ENCODE measurements at regions not wholly inside any gene's neighbourhood (a gene's known extent, or its start where the extent isn't known, plus 50 kb on each side); places are given as distances from the start of the nearest gene placed in this dataset.

DNA sequence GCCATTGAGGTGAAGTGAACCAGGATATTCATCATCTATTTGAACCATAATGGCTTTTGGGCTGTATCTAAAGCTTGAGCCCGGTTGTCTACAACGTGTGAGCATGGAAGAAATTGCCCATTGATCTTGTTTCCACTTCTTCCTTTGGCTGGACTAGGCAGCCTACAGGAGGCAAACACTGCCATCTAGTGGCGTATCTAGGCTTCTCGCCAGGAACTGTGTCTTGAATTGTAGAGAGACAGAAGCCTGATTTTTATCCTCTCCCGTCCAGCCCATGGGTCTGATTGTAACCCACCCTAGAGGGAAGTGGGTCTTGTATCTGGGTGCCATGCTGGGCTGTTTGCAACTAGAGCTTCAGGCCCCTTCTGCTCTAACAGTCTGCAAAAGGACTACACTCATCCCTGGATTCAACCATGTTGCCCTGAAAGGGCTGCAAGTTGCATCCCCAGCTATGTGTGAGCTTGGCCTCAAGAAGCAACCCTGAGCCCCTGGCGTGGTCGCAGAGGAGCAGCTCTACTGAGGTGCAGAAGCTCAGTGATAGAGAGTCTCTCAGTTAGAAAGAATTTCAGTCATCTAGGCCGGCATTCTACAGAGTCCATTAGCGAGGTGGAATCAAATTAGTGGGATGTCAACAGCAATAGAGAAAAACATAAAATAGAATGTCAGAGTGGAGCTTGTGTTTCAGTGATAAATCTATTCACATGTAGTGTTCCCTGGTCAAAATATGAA is 170.2 kb upstream of the UMPS start:
- DNase-seq: peak; percentile 67 to 83 (median 82)

DNA sequence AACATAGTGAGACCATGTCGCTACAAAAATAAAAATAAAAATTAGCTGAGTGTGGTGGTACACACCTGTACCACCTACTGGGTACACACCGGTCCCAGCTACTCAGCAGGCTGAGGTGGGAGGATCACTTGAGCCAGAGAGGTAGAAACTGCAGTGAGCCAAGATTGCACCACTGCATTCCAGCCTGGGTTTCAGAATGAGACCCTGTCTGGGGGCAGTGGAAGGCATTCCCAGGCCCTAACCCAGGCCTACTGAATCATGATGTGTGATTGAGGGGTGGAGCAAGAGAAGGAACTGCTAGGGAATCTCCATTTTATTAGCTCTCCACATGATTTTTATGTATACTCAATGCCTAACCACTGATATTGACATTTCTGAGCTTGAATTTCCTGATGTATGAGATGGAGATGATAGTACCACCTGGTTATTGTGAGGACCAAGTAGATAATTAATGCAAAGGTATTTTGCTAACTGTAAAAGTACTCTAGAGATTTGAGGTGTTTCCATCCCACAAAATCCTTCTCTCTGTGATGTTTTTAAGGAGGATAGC is 169.5 kb upstream of the UMPS start:
- no peak for DNase-seq

DNA sequence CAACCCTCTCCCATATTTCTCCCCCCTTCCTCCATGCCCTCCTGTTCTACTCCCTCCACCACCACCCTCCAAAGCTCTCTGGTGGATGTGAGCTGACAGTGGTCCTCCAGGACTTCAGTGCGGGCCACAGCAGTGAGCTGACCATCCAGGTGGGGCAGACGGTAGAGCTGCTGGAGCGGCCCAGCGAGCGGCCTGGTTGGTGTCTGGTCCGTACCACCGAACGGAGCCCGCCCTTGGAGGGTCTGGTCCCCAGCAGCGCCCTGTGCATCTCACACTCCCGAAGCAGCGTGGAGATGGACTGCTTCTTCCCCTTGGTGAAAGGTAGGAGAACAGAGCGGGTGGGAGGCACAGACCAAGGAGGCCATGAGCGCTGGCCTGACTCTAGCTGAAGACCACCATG is 167.5 kb upstream of the UMPS start:
- DNase-seq: no peak

DNA sequence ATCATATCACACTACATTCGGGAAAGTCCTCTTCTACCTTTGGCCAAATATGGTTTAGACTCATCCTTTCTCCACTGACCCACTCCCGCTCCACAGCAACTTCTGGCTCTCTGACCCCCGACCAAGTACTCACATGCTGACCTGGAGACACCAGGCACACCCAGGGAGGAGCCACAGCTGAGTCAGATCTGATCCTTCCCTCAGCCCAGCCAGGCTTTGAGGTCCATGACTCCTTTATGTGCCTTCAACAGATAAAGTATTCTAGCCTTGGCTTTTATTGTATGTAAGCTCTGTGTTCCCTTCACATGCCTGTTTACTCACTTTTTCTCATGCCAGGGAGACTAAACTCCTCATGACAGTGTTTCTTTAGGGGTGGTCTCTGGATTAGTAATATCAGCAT is 166.9 kb upstream of the UMPS start:
- no peak for DNase-seq

DNA sequence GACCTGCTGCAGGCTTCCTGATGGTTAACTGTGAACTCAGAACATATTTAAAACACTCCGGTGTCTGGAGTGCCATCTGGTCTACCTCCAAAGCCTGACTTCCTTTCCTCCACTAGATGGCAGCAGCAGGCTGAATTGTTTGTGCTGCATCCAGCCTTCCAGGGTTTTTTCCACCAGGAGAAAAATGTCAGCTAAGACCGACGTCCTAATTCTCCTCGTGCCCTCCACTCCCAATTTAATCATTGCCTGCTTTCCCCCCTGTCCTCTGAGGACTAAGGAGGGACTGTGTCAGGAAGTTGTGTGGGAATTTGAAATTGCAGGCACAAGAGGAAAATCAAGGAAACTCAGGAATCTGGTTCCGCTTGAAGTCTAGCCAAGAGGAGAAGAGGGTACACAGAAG is 165.2 kb upstream of the UMPS start:
- DNase-seq: peak; percentile 59 to 89 (median 79)

DNA sequence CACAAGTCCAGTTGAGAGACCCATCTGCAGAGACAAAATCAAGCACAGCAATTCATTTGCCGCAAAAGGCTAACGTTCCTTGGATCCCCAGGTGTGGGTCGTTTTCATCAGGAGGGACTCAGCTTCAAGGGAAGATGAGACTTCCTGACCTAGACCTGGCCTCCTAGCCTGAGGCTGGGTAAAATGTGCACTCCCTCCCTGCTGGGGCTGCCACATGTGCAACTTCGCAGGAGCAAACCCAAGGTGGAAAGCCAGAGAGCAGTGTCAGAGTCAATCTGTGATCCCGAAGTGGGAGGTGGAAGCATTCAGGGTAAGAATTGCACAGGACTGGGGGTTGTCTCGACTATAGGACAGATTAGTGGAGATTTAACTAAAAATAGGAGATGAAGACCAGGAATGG is 164.7 kb upstream of the UMPS start:
- DNase-seq: no peak

DNA sequence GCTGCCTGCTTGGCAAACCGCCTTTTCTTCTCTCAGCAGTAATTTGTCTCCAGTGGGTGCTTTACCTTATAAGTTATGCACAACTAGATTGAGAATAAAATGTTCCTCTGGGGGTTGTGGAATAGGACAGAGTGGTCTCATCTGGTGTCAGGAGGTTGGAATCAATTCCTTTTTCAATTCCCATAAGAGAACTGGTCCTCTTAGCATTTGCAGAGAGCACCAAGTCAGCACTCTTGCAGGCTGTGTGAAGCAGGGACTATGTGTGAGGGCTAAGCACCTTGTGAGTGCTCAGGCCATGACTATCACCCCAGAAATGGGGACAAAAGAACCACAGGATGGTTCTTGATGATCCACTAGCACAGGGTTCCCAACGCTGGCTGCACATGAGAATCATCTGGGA is 163.6 kb upstream of the UMPS start:
- no peak for DNase-seq

DNA sequence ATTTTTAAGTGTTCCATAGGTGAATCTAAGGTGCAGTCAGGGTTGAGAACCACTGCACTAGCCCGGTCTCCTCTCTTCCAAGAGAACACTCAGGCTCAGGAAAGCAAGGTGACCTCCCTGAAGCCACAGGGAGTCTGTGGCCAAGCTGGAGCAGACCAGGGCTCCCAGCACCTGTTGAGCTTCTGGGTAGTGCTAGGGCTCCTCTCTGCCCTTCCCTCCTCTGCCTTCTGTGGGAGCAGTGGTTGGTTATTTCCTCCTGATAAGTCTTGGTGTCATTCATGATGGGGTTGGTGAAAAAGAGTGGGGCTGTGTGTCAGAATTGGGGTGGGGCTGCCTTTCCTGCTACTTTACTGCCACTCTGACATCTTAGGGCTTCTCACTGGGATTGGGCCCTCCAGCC is 163.1 kb upstream of the UMPS start:
- no peak for DNase-seq

DNA sequence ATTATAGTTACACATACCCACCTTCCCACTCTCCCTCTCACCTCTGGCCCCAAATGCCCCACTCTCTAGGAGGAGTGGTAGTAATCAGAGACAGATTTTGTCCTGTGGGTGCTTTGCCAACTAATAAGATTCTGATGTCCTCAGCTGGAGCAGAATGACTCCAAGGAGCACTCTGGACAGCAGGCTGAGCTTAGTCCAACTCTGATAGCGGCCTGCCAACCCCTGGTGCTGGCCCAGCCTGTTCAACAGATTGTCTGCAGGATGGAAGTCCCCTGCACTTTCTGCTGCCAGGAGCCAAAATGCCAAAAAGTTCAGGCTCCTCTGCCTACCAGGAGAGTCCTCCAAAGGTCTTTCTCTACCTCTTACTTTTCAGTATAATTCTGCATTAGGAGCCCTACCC is 160.5 kb upstream of the UMPS start:
- no peak for DNase-seq

DNA sequence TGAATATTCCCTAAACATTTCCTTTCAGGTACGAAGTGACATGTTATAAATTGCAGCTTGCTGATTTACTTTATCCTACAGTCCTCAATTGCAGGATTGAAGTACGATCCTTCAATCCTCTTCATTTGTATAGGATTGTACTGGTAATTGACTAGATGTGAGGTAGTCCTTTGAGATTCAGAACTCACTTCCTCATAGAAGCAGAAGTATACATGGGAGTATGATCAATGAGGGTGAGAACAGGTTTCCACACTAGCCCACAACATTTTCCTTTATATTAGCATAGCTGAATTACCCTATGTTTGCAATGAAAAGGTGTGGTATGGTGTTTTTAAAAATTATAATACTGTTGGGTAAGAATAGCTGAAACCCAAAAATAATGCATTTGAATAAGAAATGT is 160.0 kb upstream of the UMPS start:
- no peak for DNase-seq

DNA sequence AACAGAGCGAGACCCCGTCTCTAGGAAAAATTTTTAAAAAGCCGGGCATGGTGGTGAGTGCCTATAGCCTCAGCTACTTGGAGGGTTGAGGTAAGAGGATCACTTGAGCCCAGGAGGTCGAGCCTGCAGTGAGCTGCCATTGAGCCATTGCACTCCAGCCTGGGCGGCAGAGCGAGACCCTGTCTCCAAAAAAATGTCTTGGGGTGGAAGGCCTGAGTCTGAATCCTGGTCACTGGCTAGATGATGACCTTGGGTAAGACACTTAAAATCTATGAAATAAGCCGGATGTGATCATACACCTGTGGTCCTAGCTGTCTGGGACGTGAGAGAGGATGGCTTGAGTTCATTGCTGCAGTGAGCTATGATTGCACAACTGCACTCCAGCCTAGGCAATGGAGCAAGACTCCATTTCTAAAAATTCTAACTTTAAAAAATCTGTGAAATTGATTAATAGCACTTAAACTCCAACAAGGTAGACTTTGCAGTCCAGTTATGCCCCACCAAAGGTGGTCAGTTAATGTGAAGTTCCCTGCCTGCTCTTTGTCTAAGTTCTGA is 157.3 kb upstream of the UMPS start:
- no peak for DNase-seq

DNA sequence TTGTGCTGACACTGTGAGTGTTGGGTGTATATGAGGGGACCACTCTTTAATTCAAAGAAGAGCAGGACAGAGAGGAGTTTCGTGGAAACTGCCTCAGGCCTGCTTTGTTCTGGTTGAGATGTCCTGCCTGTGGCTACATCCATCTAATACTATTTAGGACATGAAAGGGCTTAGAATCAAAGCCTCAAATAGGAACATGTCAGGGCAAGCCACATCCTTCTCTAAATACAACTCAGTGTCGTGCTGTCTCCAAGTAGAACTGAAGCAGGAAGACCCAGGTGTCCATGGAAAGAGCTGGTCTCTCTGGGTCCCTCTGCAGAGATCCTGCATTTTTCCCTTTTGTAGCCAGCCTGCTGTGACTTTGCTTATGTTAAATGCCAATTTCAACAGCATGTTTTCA is 156.2 kb upstream of the UMPS start:
- no peak for DNase-seq

DNA sequence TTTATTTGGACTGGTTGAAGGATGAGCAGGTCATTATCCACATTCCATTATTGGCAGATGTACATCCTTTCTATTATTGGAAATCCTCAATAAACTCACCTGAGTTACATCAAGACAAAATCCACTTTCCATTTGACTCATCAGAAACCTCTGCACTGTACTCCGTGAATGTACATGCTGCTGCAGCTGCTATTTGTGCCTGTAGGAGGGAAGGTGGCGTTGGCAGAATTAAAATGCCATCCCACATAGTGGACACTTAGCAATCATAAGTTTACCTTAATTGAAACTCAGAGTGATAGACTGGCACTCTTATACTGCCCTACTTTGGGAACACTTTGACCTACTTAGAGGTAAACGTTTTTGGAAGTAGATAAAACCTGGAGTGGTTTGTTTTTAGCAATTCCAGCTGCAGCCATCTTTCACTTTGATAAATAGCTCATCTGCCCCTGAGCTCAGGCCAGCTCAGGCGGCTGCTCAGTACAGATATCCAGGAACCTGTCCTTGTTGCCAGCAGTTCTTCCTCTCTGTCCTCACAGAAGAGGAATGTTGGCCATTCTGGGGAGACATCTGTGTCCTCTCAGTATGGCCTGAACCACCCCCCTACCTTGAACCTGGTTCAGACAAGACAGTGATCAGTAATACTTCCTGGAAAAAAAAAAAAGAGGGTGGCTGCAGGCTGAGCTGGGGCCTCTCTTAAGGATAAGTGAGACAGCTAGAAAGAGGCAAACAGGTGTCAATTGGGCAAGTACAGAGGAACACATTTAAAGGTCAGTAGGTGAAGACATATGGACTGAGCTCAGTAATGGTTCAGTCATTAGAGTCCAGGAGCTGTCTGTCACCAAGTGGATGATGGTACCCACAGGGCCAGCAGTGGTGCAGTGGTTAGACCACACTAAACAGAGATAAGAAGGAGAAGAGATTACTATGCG is 153.4 kb upstream of the UMPS start:
- no peak for DNase-seq

DNA sequence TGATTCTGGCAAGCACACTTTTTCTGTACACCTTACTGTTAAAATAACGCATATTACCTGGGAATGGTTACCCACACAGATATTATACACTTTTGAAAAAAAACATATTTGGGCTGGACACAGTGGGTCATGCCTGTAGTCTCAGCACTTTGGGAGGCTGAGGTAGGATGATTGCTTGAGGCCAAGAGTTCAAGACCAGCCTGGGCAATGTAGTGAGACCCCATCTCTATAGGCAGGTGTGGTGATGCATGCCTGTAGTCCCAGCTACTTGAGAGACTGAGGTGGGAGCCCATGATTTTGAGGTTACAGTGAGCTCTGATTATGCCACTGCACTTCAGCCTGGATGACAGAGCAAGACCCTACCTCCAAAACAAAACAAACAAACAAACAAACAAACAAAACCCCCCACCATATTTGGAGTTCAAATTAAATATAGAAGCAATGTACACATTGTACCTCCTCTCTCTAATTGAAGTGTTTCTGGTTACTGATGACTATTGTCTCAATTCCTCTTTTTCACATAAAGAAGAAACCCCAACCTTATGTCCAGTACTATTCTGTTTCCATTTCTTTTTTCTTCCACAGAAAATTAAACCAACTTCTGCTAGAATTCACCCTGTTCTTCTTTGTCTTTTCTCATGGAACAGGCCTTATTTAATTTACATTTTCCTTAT is 152.6 kb upstream of the UMPS start:
- no peak for DNase-seq

DNA sequence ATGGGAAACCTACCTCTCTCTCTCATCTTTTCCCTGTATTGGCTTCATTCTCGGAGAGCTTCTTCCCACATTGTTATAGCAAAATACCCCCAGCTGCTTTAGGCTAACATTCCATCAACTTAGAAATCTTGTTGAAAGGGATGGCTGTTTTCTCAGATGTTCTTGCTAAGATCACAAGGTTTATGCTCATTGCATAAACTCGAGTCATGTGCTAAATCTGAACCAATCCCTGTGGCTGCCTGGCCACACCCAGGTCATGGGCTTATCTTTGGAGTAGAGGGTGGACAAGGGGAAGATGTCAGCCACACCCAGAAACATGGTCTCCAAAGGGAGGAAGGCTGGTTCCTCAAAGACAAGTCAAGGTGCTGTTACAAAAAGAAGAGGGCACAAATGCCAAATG is 150.6 kb upstream of the UMPS start:
- DNase-seq: no peak

DNA sequence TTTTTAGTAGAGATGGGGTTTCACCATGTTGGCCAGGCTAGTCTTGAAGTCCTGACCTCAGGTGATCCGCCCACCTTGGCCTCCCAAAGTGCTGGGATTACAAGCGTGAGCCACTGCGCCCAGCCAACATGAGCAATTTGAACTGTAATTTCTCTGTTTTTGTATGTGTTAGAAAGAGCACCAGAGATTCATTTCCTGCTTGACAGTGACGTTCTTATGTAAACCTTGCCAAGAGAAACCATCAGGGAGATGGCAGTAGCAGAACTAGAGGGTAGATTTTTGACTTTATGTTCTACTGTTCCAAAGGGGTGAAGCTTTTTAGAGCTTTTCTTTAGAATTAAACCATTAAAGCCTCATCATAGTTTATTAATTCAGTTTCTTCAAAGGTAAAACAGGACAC is 148.1 kb upstream of the UMPS start:
- DNase-seq: no peak

DNA sequence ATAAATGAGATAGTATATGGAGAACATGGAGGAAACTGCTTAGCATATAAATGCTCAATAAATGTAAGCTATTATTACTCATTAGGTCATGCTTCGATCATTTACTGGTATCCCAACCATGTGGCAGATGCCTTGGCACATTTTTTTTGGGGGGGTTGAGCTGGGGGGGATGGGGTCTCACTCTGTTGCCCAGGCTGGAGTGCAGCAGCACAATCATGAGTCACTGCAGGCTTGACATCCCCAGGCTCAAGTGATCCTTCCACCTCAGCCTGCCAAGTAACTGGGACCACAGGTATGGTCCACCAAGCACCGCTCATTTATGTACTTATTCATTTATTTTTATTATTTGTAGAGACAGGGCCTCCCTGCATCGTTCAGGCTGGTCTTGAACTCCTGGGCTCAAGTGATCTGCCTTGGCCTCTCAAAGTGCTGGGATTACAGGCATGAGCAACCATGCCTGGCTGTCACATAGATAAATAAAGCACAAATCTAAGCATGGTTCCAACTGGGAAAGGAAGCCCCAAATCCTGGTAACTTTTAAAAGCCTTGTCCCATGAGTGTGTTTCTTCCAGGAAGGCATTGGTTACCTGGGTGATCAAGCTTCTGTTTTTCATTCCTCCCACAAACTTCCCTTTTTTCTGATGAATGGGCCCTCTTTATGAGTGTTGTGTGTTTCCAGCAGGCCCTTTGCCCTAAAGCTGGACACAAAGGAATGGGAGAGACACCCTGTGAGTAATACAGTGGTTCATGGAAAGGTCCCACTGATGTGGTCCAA is 147.4 kb upstream of the UMPS start:
- no peak for DNase-seq

DNA sequence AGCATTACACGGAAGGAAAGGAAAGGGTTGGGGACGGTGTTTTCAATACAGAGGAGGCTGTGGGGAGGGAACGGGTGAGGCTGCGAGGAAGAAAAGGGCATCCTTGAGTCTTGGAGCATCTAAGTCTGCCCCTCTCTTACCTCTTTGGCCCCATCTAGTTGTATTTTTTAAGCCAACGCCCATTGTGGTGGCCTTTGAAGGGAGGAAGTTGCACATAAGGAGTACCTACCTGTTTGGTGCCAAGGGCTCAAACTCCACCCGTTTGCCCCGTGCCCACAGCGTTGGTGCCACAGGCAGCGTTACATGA is 146.1 kb upstream of the UMPS start:
- no peak for DNase-seq

DNA sequence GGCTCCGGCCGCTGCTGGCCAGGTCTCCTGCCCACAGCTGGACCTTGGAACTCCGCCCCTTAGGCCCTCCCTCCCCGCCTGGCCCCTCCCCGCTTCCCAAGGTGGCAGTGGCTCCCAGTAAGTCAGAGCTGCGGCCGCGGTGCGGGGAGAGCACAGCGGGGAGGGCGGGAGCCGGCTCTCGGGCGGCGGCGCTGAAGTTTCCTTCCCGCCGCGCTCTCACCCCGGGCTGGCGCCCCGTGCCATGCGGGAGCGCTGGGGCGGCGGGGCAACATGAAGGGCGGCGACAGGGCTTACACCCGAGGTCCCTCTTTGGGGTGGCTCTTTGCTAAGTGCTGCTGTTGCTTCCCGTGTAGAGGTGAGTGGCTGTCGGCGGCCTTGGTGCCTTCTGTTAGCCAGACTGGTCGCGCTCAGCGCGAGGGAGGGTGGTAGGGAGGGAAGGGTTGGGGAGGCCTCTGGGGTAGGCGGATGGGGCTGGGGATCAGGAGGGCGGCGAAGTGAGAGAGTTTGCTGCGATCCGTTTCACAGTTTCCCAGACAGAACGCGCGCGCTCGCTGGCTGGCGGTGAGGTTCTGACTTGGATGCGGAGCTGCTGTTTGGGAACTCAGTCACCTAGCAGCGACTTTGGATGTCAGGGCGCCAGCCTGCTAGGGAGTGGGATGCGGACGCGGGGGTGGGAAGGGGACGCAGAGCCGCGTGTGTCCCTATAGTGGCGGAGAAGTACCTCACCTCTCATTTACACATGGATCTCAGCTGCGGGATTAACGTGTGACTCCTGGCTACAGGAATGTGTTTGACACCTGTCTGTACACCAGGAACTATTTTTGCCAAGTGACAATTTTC is 145.5 kb upstream of the UMPS start:
- DNase-seq: peak in 2 of 3 experiments; percentile 77 to 78

DNA sequence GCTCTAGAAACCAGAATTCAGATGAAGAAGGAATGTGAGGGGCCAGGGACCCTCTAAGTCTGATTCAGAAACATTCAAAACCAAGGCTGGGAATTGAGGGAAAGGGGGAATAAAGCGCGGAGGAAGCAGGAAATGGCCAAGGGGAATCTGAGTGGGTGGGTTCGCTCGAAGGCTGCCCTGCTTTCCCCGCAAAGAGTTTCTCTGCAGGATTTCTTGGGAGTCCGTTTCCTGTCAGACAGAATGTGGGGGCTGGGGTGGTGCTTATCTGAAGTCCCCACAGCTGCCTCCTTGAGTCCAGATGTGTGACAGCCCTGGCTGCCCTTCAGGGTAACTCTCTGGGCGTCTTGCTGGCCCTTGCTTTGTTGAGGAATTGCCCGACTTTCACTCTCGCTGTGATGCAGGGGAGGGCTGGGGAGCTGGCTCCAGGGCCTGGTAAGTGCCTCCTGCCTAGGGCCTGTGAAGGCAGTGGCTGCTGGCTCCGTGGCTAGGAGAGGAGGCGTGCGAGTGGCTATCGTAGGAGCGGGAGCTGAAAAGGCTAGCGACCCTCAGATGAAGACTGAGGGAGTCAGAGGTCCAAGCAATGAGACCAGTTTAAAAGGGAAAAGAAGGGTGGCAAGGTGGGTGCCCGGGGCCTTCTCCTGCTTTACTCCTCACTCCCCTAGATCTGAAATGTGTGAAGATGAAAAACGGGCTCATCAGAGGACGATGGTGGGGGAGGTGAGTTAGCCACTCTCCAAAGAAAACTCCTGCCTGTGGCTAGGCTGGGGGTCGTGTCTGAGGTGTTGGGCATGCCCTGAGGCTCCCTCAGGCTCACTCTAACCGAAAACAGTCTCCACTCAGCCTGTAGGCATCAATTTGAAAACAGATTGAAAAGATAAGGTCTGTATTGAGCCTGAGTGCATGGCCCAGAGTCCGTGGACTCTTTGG is 143.9 kb upstream of the UMPS start:
- no peak for DNase-seq

DNA sequence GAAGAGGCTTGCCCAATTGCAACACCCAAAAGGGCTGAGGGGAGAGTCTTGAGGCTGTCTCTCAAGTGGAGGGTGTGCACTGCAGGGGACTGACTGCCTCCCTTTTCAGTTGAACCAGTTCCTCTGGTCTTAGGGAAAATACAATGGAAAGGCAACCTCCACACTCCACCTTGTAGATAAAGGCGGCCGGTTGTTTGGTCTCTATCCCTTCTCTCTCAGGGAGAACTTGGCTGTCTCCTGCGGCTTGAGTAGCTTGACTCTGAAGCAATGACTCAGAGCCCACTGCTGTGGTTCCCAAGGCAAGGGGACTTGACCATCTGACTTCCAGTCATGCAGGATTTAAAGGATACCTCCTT is 143.2 kb upstream of the UMPS start:
- no peak for DNase-seq
